Breast epithelium (tissue), 4 donors: ENCODE measurements at regions not wholly inside any gene's neighbourhood (a gene's known extent, or its start where the extent isn't known, plus 50 kb on each side); places are given as distances from the start of the nearest gene placed in this dataset.

Experiments
- DNase-seq, 2 donors: peaks; one replicate each; pipeline ENCODE4 v3.0.0-alpha.2; 2019; ENCODE audit warnings: low spot score in 2 of 2
- H3K27ac ChIP-seq, 2 donors: fragments of 200-600 bp; sonication (generic) in 1 of 2; one replicate each; pipeline ENCODE4 v1.5.1; 2016 to 2019; ENCODE audit warnings: mild to moderate bottlenecking in 1 of 2
- H3K27me3 ChIP-seq, 2 donors: fragments of 200-600 bp; sonication (generic) in 1 of 2; one replicate each; pipeline versions ENCODE4 v1.5.1 to v1.6.0; 2017 to 2019; ENCODE audit warnings: control low read depth in 1 of 2, mild to moderate bottlenecking in 1 of 2
- H3K36me3 ChIP-seq: fragments of 200-600 bp; one replicate; pipeline ENCODE4 v1.5.1; 2019
- H3K4me1 ChIP-seq, 2 donors: fragments of 200-600 bp; sonication (generic); one replicate each; pipeline ENCODE4 v1.5.1; 2016 to 2019; ENCODE audit warnings: control low read depth in 1 of 2
- H3K4me3 ChIP-seq, 3 donors: fragments of 200-600 bp; sonication (generic); 1 replicate in 2 of 3; 2 replicates in 1 of 3; pipeline ENCODE4 v1.5.1; 2016 to 2019; ENCODE audit warnings: mild to moderate bottlenecking in 3 of 3, moderate library complexity in 2 of 3
- H3K9me3 ChIP-seq, 2 donors: fragments of 200-600 bp; sonication (generic) in 1 of 2; one replicate each; pipeline ENCODE4 v1.5.1; 2016 to 2019; ENCODE audit warnings: control low read depth in 1 of 2
- CTCF ChIP-seq, 3 donors: fragments of 450-650 bp; IDR thresholded peaks; one replicate each; pipeline ENCODE4 v1.5.1; 2016 to 2017; ENCODE audit warnings: antibody characterized with exemption in 3 of 3, mild to moderate bottlenecking in 3 of 3, moderate library complexity in 3 of 3
- POLR2A ChIP-seq: fragments of 450-650 bp; IDR thresholded peaks from one replicate; pipeline ENCODE4 v1.6.1; 2016; ENCODE audit warnings: antibody characterized with exemption, mild to moderate bottlenecking, moderate library complexity
- POLR2AphosphoS5 ChIP-seq, 3 donors: sonication (generic); formaldehyde crosslinking; IDR thresholded peaks; one replicate each; pipeline ENCODE4 v1.6.1; 2017; ENCODE audit warnings: antibody characterized with exemption in 3 of 3
- intact Hi-C: fragments of 100-400 bp; cut with DNase I; formaldehyde crosslinking; loops from one replicate; pipeline ENCODE4 v1.15.1; 2023; ENCODE audit warnings: low total_unique reads

GRCh38 chr3:152174876-152175527 is 93.7 kb upstream of the MBNL1 start:
- H3K4me3 ChIP-seq = no peak overlapping the region
- no peak for TF ChIP-seq CTCF (IDR thresholded peaks at IDR 0.05)
- TF ChIP-seq POLR2A = no peak
- TF ChIP-seq POLR2AphosphoS5 (IDR thresholded peaks at IDR 0.05) = no peak
- intact Hi-C loops = loop anchor here (5.0 kb wide), 1 partner anchor 483 kb away; no protein-coding TSS in a partner anchor

GRCh38 chr3:152175528-152175889 is 93.2 kb upstream of the MBNL1 start:
- no peaks in the 10 kb centered on the region for H3K9me3 ChIP-seq
- H3K4me1 ChIP-seq = no peaks in the 10 kb centered on the region
- H3K36me3 ChIP-seq = no peaks in the 10 kb centered on the region
- DNase-seq = no peak
- intact Hi-C loops = loop anchor here (5.0 kb wide), 1 partner anchor 483 kb away; no protein-coding TSS in a partner anchor
- no peaks in the 10 kb centered on the region for H3K27me3 ChIP-seq
- no peak overlapping the region for H3K4me3 ChIP-seq
- no peak overlapping the region for H3K27ac ChIP-seq
- no peak for TF ChIP-seq POLR2A
- TF ChIP-seq POLR2AphosphoS5 (IDR thresholded peaks at IDR 0.05) = no peak
- TF ChIP-seq CTCF (IDR thresholded peaks at IDR 0.05) = no peak

More at GRCh38 chr3:152174876-152175527, 93.7 kb upstream of the MBNL1 start:
- Histone ChIP-seq H3K36me3 (no peaks in the 10 kb centered on the region), H3K9me3 (no peaks in the 10 kb centered on the region), H3K27ac (no peak overlapping the region), H3K4me1 (no peaks in the 10 kb centered on the region), H3K27me3 (no peaks in the 10 kb centered on the region)
- DNase-seq = no peak

- Histone ChIP-seq H3K27me3 (no peaks in the 10 kb centered on the region), H3K27ac (no peak overlapping the region), H3K4me3 (no peak overlapping the region), H3K36me3 (no peaks in the 10 kb centered on the region), H3K9me3 (no peaks in the 10 kb centered on the region), H3K4me1 (no peaks in the 10 kb centered on the region)
- intact Hi-C loops = loop anchor here (5.0 kb wide), 1 partner anchor 484 kb away; no protein-coding TSS in a partner anchor
- TF ChIP-seq CTCF (IDR thresholded peaks at IDR 0.05) = no peak
- no peak for TF ChIP-seq POLR2A
- no peak for TF ChIP-seq POLR2AphosphoS5 (IDR thresholded peaks at IDR 0.05)
- DNase-seq = no peak
These were observed 92.5 kb upstream of the MBNL1 start for GRCh38 chr3:152176241-152176640.

- Histone ChIP-seq H3K9me3 (no peaks in the 10 kb centered on the region), H3K4me3 (no peak overlapping the region), H3K4me1 (no peaks in the 10 kb centered on the region), H3K36me3 (no peaks in the 10 kb centered on the region), H3K27me3 (no peaks in the 10 kb centered on the region), H3K27ac (no peak overlapping the region)
- intact Hi-C loops = loop anchor here (5.0 kb wide), 1 partner anchor 485 kb away; no protein-coding TSS in a partner anchor
- TF ChIP-seq CTCF (IDR thresholded peaks at IDR 0.05) (no peak), POLR2A (no peak), POLR2AphosphoS5 (IDR thresholded peaks at IDR 0.05) (no peak)
- DNase-seq = no peak
These were observed 91.7 kb upstream of the MBNL1 start for GRCh38 chr3:152176998-152177397.

GRCh38 chr3:152177757-152178156 is 91.0 kb upstream of the MBNL1 start:
- Histone ChIP-seq H3K9me3 (no peaks in the 10 kb centered on the region), H3K36me3 (no peaks in the 10 kb centered on the region), H3K4me1 (no peaks in the 10 kb centered on the region), H3K4me3 (no peak overlapping the region), H3K27me3 (no peaks in the 10 kb centered on the region), H3K27ac (no peak overlapping the region)
- no peak for DNase-seq
- TF ChIP-seq POLR2AphosphoS5 (IDR thresholded peaks at IDR 0.05) (no peak), CTCF (IDR thresholded peaks at IDR 0.05) (no peak), POLR2A (no peak)
- intact Hi-C loops = loop anchor here (5.0 kb wide), 1 partner anchor 485 kb away; no protein-coding TSS in a partner anchor
